Small intestine (tissue), 7 donors: ENCODE measurements at regions not wholly inside any gene's neighbourhood (a gene's known extent, or its start where the extent isn't known, plus 50 kb on each side); places are given as distances from the start of the nearest gene placed in this dataset.
A peak's percentile ranks its signal among the peaks of the same experiment; 100 is the strongest.

ENCODE experiments used
- DNase-seq, 2 donors: peaks; one replicate each; pipeline versions ENCODE4 v3.0.0 to v3.0.0-alpha.2; 2013
- FAIRE-seq: peaks from 2 replicates; lab custom pipeline; 2012; peaks lifted over from hg19 to GRCh38; lab: Jason Lieb, UNC
- H3K27ac ChIP-seq, 3 donors: one replicate each; pipeline ENCODE4 v1.5.1; 2013; ENCODE audit warnings: low read length in 2 of 3, mild to moderate bottlenecking in 2 of 3, control low read depth in 1 of 3, inconsistent platforms in 1 of 3, low read depth in 1 of 3, moderate library complexity in 1 of 3
- H3K27me3 ChIP-seq, 3 donors: one replicate each; pipeline ENCODE4 v1.6.1; 2013; ENCODE audit warnings: low read length in 3 of 3, inconsistent platforms in 1 of 3; ENCODE audit not compliant: control insufficient read depth in 3 of 3, insufficient read depth in 3 of 3
- H3K36me3 ChIP-seq, 3 donors: one replicate each; pipeline ENCODE4 v1.6.1; 2013; ENCODE audit warnings: low read length in 3 of 3, inconsistent platforms in 1 of 3, low read depth in 1 of 3, mild to moderate bottlenecking in 1 of 3, moderate library complexity in 1 of 3; ENCODE audit not compliant: control insufficient read depth in 3 of 3, insufficient read depth in 2 of 3
- H3K4me1 ChIP-seq, 3 donors: one replicate each; pipeline ENCODE4 v1.6.1; 2013; ENCODE audit warnings: low read length in 2 of 3, inconsistent platforms in 1 of 3, low read depth in 1 of 3, mild to moderate bottlenecking in 1 of 3, moderate library complexity in 1 of 3; ENCODE audit not compliant: control insufficient read depth in 3 of 3, insufficient read depth in 2 of 3
- H3K4me3 ChIP-seq, 3 donors: one replicate each; pipeline ENCODE4 v1.5.1; 2013; ENCODE audit warnings: low read length in 3 of 3, control low read depth in 1 of 3, inconsistent platforms in 1 of 3, low read depth in 1 of 3, mild to moderate bottlenecking in 1 of 3, moderate library complexity in 1 of 3
- H3K9me3 ChIP-seq, 2 donors: one replicate each; pipeline ENCODE4 v1.6.1; 2013; ENCODE audit warnings: low read depth in 1 of 2, low read length in 1 of 2; ENCODE audit not compliant: control insufficient read depth in 2 of 2, insufficient read depth in 1 of 2
- WGBS, 3 donors: extraction: QIAGEN DNeasy Blood & Tissue Kit; methylation state at CpG; one replicate each; pipeline ENCODE4 v1.1.7; 2013; 5-methylcytosine and 5-hydroxymethylcytosine counted together
- donor health status: healthy with polysubstance abuse.
- donor health status: control.
- donor health status: control.
- donor health status: Bipolar disorder and iron deficiency.
- donor health status: healthy.

- Histone ChIP-seq H3K27ac (no peak overlapping the region), H3K4me3 (no peak overlapping the region), H3K36me3 (no peaks in the 10 kb centered on the region), H3K4me1 (peaks cover 0 to 12% (median 0%) of the 10 kb centered on the region in 3 donors), H3K9me3 (no peaks in the 10 kb centered on the region), H3K27me3 (peaks cover 0 to 2% (median 0%) of the 10 kb centered on the region in 3 donors)
- FAIRE-seq (no peak), DNase-seq (no peak)
Observed at GRCh38 chr9:82605657-82606031, 457.3 kb downstream of the RASEF start.

GRCh38 chr9:82606071-82606470, 456.9 kb downstream of the RASEF start:
- Histone ChIP-seq H3K27ac (no peak overlapping the region), H3K27me3 (peaks cover 0 to 2% (median 0%) of the 10 kb centered on the region in 3 donors), H3K9me3 (no peaks in the 10 kb centered on the region), H3K4me3 (no peak overlapping the region), H3K36me3 (no peaks in the 10 kb centered on the region), H3K4me1 (peaks cover 0 to 8% (median 0%) of the 10 kb centered on the region in 3 donors)
- FAIRE-seq = no peak
- WGBS, 3 donors = 56 to 83% (median 65%) methylated on average over 1 of the region's 1 CpG
- DNase-seq = no peak

- H3K36me3 ChIP-seq = no peaks in the 10 kb centered on the region
- peaks cover 0 to 2% (median 0%) of the 10 kb centered on the region in 3 donors for H3K27me3 ChIP-seq
- 43 to 48% (median 45%) methylated on average over 7 of the region's 7 CpGs for WGBS, 3 donors
- peak; percentile 50 to 82 for DNase-seq
- no peak overlapping the region for H3K4me3 ChIP-seq
- no peak for FAIRE-seq
- H3K27ac ChIP-seq = no peak overlapping the region
- peaks cover 0 to 7% (median 0%) of the 10 kb centered on the region in 3 donors for H3K4me1 ChIP-seq
- H3K9me3 ChIP-seq = no peaks in the 10 kb centered on the region
Observed at GRCh38 chr9:82606492-82607382, 456.2 kb downstream of the RASEF start.

- no peak for FAIRE-seq
- 25 to 51% (median 38%) methylated on average over 4 of the region's 4 CpGs for WGBS, 3 donors
- Histone ChIP-seq H3K27ac (no peak overlapping the region), H3K4me1 (peaks cover 0 to 7% (median 0%) of the 10 kb centered on the region in 3 donors), H3K4me3 (no peak overlapping the region), H3K27me3 (peaks cover 0 to 2% (median 0%) of the 10 kb centered on the region in 3 donors), H3K36me3 (no peaks in the 10 kb centered on the region), H3K9me3 (no peaks in the 10 kb centered on the region)
- no peak for DNase-seq
Observed at GRCh38 chr9:82608487-82608886, 454.5 kb downstream of the RASEF start.

GRCh38 chr9:82612942-82613341, 450.0 kb downstream of the RASEF start:
- DNase-seq = no peak
- Histone ChIP-seq H3K4me3 (no peak overlapping the region), H3K9me3 (no peaks in the 10 kb centered on the region), H3K36me3 (no peaks in the 10 kb centered on the region), H3K27ac (no peak overlapping the region), H3K27me3 (peaks cover 0 to 2% (median 0%) of the 10 kb centered on the region in 3 donors), H3K4me1 (no peaks in the 10 kb centered on the region)
- no peak for FAIRE-seq
- 77 to 90% (median 88%) methylated on average over 5 of the region's 5 CpGs for WGBS, 3 donors

- 62 to 81% (median 78%) methylated on average over 3 of the region's 3 CpGs for WGBS, 3 donors
- DNase-seq = no peak
- Histone ChIP-seq H3K36me3 (no peaks in the 10 kb centered on the region), H3K9me3 (no peaks in the 10 kb centered on the region), H3K4me3 (no peak overlapping the region), H3K4me1 (no peaks in the 10 kb centered on the region), H3K27me3 (peaks cover 0 to 2% (median 0%) of the 10 kb centered on the region in 3 donors), H3K27ac (no peak overlapping the region)
- FAIRE-seq = no peak
Observed at GRCh38 chr9:82613498-82613897, 449.4 kb downstream of the RASEF start.

GRCh38 chr9:82616545-82616944, 446.4 kb downstream of the RASEF start:
- H3K36me3 ChIP-seq = no peaks in the 10 kb centered on the region

GRCh38 chr9:82621447-82621846, 441.5 kb downstream of the RASEF start:
- no peak overlapping the region for H3K27ac ChIP-seq
- no peaks in the 10 kb centered on the region for H3K36me3 ChIP-seq
- DNase-seq (no peak), FAIRE-seq (no peak)
- no peaks in the 10 kb centered on the region for H3K27me3 ChIP-seq
- 70 to 79% (median 71%) methylated on average over 1 of the region's 1 CpG for WGBS, 3 donors
- no peak overlapping the region for H3K4me3 ChIP-seq
- no peaks in the 10 kb centered on the region for H3K4me1 ChIP-seq
- H3K9me3 ChIP-seq = no peaks in the 10 kb centered on the region

More at GRCh38 chr9:82616545-82616944, 446.4 kb downstream of the RASEF start:
- no peak overlapping the region for H3K27ac ChIP-seq
- FAIRE-seq (no peak), DNase-seq (no peak)
- H3K4me1 ChIP-seq = no peaks in the 10 kb centered on the region
- H3K4me3 ChIP-seq = no peak overlapping the region
- 46 to 71% (median 51%) methylated on average over 3 of the region's 3 CpGs for WGBS, 3 donors
- H3K27me3 ChIP-seq = no peaks in the 10 kb centered on the region
- no peaks in the 10 kb centered on the region for H3K9me3 ChIP-seq
